ENCODE measurements at regions not wholly inside any gene's neighbourhood (a gene's known extent, or its start where the extent isn't known, plus 50 kb on each side); places are given as distances from the start of the nearest gene placed in this dataset.
"Not testable (repeated sequence)": the region's sequence is repeated elsewhere in the genome, so short reads cannot be mapped to it uniquely, and the experiment has no call there.

DNA sequence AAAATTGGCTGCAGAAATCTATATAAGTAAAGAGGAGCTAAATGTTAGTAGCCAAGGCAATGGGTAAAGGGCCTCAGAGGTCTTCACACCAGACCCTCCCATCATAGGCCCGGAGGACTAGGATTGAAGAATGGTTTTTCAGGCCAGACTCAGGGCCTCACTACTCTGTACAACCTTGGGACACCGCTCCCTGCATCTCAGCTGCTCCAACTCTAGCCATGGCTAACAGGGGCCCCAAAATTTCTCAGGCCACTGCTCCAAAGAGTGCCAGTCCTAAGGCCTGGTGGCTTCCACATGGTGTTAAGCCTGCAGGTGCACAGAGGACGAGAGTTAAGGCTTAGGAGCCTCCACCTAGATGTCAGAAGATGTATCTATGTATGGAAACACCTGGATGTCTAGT lies 155.5 kb upstream of the MGAT4C start:
- DNase-seq (ENCODE audit: low read depth): no peak

- DNase-seq (ENCODE audit: low read depth): no peak
Measured at GRCh38 chr12:86407620-86408208, 151.5 kb upstream of the MGAT4C start.

DNA sequence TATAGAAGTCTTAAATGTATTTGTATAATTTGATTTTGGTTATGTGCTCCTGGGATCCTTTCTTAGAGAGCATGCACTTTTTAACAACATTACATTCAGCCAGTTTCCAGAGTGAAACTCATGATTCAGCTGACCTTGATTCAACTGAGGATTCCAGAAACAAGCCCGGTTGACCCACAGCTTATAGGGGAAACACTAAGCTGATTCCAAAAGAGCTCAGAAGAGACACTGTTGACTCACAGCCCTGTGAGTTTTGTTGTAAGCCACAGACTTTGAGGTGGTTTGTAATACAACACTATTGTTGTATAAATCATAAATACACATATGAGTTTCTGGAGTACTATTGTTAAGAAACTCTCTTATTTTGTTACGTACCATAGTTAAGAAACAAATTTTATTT lies 133.8 kb upstream of the MGAT4C start:
- no peak for DNase-seq (ENCODE audit: low read depth)

DNA sequence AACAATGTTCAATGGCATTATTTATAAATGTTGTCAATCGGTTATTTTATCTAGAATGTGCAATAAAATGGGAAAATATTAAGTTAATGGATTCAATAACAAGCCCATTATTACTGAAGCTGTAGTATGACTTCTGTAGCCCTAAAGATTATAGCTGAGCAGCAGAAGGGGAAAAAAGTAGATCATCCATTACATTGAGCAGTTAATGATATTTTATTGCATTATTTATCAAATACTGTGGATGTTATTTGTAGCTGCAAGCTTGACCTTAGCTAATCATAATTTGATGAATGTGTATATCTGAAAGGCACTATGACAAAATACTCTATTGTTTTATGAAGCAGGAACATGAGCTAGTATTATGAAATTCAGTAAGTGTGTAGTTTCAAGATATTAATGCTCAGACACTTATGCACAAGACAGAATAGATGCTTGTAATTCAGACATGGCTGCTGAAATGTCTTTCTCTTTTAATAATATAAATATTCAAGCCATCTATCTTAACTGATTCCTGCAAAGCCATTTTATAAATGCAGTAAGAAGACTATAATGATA lies 131.5 kb upstream of the MGAT4C start:
- DNase-seq (ENCODE audit: low read depth): no peak

- DNase-seq (ENCODE audit: low read depth): not testable (repeated sequence)
Measured at GRCh38 chr12:86383759-86384158, 127.6 kb upstream of the MGAT4C start.

- DNase-seq (ENCODE audit: low read depth): no peak
Measured at GRCh38 chr12:86379337-86379736, 123.1 kb upstream of the MGAT4C start.

DNA sequence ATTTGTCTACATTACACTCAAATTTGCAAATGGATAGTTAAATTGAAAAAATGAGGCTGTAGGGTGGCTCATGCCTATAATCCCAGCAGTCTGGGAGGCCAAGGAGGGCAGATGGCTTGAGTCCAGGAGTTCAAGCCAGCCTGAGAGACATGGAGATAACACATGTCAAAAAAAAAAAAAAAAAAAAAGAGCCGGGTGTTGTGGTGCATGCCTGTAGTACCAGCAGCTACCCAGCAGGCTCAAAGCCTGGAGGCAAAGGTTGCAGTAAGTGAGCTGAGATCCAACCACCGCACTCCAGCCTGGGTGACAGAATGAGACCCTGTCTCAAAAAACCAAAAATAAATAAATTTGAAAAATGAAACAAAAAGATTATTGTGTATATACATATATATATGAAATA lies 119.9 kb upstream of the MGAT4C start:
- no peak for DNase-seq (ENCODE audit: low read depth)

GRCh38 chr12:86373813-86374212 lies 117.6 kb upstream of the MGAT4C start:
- DNase-seq (ENCODE audit: low read depth): no peak

DNA sequence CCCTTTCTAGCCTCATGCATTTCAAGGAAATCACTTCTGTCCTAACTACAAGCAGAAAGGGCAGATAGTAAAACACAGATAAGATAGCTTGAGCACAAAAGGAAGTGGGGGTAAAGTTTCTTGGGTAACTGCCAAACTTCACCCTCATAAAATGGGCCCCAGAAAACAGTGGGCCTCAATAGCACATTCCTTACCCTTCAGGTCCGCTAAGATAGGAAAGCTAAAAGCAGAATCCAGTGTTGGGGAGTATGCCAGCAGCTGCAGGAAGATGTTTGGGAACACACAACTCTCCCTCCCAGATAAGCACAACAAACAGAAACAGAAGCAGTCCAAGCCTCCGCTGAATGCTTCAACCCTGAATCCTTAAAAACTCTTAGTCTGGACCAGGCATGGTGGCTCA lies 110.9 kb upstream of the MGAT4C start:
- no peak for DNase-seq (ENCODE audit: low read depth)

GRCh38 chr12:86349196-86349595 lies 93.0 kb upstream of the MGAT4C start:
- no peak for DNase-seq (ENCODE audit: low read depth)

DNA sequence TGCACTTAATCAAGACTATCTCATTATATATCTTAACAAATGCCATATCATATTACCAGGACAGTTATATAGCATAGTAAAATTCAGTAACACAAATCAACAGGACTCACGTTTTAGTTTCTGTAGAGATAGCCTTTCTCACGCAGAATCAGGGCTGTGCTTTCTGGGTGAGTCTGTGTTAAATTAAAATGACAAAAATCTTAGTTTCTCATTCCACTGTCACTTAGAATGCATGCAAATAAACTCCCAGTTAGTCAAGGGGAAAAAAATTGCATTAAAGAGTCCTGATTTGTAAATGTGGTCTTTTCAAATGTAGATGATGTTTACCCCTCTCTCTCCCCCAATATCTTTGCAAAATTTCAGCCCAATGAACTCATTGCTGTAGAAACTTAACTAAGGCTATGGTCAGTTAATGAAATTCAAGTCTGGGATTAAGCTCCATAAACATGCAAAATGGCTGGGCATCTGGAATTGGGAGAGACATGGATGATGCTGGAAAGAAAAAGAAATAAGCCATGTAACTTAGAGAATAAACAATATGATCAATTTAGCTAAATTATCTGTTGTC lies 77.8 kb upstream of the MGAT4C start:
- DNase-seq (ENCODE audit: low read depth): no peak

GRCh38 chr12:86331457-86331856 lies 75.3 kb upstream of the MGAT4C start:
- no peak for DNase-seq (ENCODE audit: low read depth)

DNA sequence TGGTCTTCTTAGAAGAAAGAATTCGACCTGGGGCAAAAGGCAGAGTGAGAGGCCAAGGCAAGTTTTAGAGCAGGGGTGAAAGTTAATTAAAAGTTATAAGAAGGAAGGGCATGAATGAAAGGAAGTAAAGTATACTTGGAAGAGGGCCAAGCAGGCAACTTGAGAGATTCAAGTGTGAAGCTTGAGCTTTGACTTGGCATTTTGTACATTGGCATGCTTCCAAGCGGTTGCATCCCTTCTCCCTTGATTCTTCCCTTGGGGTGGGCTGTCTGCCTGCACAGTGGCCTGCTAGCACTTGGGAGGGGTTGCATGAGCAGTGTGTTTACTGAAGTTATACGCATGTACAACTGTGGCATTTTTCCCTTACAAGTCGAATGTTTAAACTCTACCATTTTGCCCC lies 74.8 kb upstream of the MGAT4C start:
- no peak for DNase-seq (ENCODE audit: low read depth)

DNA sequence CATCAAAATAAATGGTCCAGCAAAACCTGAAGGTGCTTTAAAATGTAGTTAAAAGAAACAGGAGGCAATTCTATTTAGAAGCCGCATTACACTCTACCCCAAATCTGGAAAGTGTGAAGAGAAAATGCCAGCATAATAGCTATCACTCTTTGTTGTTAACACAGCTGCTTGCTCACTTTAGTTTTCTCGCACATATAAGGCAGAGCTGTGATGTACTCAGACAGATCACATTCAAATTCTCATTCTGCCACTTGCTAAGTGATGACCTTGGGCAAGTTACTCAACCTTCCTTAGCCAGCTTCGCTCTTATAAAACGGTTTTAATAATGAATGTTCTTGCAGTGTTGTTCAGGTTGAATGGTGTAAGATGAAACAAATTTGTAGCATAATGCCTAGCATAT lies 56.0 kb upstream of the MGAT4C start:
- DNase-seq (ENCODE audit: low read depth): no peak

Data from RPMI7951 (cell line).